ENCODE measurements at regions not wholly inside any gene's neighbourhood (a gene's known extent, or its start where the extent isn't known, plus 50 kb on each side); places are given as distances from the start of the nearest gene placed in this dataset.

DNA sequence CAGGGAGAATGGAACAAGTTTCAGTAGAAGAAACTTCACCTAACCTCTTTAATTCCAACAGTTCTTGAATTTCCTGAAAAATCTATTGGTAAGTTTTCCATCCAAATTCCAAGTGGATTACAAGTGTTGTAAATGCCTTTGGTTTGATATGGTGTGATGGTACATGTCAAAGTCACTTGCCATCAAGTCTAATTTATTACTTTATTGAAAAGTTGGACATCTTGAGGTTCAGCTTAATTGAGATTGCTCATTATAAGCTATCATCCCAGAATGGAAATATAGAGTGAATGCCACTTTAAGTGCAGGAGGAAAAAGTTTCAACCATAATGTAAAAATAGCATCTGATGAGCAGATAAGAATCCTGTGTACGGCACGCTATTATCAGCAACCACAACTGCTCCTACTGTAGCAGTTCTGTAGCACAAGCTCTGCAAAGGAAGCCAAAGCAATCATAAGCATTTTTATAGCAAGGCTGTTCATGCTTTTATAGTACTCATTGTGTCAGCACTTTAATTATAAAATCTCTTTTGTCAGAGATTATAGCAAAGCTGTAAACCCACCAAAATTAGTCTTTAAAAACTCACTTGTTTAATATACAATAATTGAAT is 991.8 kb upstream of the PHF14 start:
- H3K9me3 ChIP-seq, result peaks cover 0 to 1% of the 10 kb centered on the region in 2 donors
- ATAC-seq, result no peak
- intact Hi-C loops (cut with DNase I), result no loop called here
- no peaks in the 10 kb centered on the region for H3K27me3 ChIP-seq
- no peaks in the 10 kb centered on the region for H3K4me1 ChIP-seq
- no peak overlapping the region for H3K27ac ChIP-seq
- TF ChIP-seq CTCF (IDR thresholded peaks at IDR 0.05), result no peak
- DNase-seq, result no peak
- no peaks in the 10 kb centered on the region for H3K36me3 ChIP-seq
- H3K4me3 ChIP-seq, result no peak overlapping the region

- ATAC-seq, result no peak
- TF ChIP-seq CTCF (IDR thresholded peaks at IDR 0.05), result no peak
- intact Hi-C loops (cut with DNase I), result no loop called here
These were observed 990.6 kb upstream of the PHF14 start for GRCh38 chr7:9983048-9983447.

GRCh38 chr7:10015687-10016086 is 958.0 kb upstream of the PHF14 start:
- intact Hi-C loops (cut with DNase I), result no loop called here
- DNase-seq (no peak), ATAC-seq (no peak)
- Histone ChIP-seq H3K27ac (no peak overlapping the region), H3K36me3 (no peaks in the 10 kb centered on the region), H3K27me3 (no peaks in the 10 kb centered on the region), H3K4me3 (no peak overlapping the region), H3K9me3 (peaks cover 0 to 13% of the 10 kb centered on the region in 2 donors), H3K4me1 (no peaks in the 10 kb centered on the region)
- no peak for TF ChIP-seq CTCF (IDR thresholded peaks at IDR 0.05)

More at GRCh38 chr7:9983048-9983447, 990.6 kb upstream of the PHF14 start:
- Histone ChIP-seq H3K36me3 (no peaks in the 10 kb centered on the region), H3K27me3 (no peaks in the 10 kb centered on the region), H3K9me3 (peaks cover 0 to 13% of the 10 kb centered on the region in 2 donors), H3K4me3 (no peak overlapping the region), H3K4me1 (no peaks in the 10 kb centered on the region), H3K27ac (no peak overlapping the region)
- DNase-seq, result no peak

DNA sequence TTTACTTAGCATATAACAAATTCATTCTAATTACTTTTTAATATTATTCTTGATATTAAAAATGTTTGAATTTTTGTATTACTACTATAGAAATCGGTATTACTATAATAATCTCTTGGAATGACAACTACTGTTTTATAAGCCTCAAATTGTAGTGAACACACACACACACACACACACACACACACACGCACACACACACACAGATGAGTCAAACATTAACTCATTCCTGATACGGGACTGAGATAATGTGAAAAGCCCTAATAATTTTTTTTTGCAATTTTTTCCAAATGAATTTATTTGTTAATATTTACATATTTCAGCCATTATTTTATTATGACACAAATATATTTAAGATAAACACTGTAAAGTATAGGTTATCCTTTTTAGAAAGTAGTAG is 951.2 kb upstream of the PHF14 start:
- intact Hi-C loops (cut with DNase I), result no loop called here
- ATAC-seq, result no peak
- peaks cover 0 to 4% of the 10 kb centered on the region in 2 donors for H3K9me3 ChIP-seq
- H3K4me1 ChIP-seq, result no peaks in the 10 kb centered on the region
- no peak for DNase-seq
- no peaks in the 10 kb centered on the region for H3K36me3 ChIP-seq
- H3K27me3 ChIP-seq, result no peaks in the 10 kb centered on the region
- H3K4me3 ChIP-seq, result no peak overlapping the region
- no peak overlapping the region for H3K27ac ChIP-seq
- no peak for TF ChIP-seq CTCF (IDR thresholded peaks at IDR 0.05)

- no peak overlapping the region for H3K27ac ChIP-seq
- no peaks in the 10 kb centered on the region for H3K36me3 ChIP-seq
- intact Hi-C loops (cut with DNase I), result no loop called here
- ATAC-seq (peak; percentile 72), DNase-seq (peak in 2 of 4 donors; percentile 2 to 7)
- no peaks in the 10 kb centered on the region for H3K4me1 ChIP-seq
- H3K27me3 ChIP-seq, result no peaks in the 10 kb centered on the region
- peak in 1 of 2 donors; percentile 16 for TF ChIP-seq CTCF (IDR thresholded peaks at IDR 0.05)
- H3K4me3 ChIP-seq, result no peak overlapping the region
- H3K9me3 ChIP-seq, result peaks cover 0 to 7% of the 10 kb centered on the region in 2 donors
These were observed 950.7 kb upstream of the PHF14 start for GRCh38 chr7:10022957-10023356.

Data from left lung (tissue), 4 donors.